Heart left ventricle (tissue), 13 donors: ENCODE measurements at regions not wholly inside any gene's neighbourhood (a gene's known extent, or its start where the extent isn't known, plus 50 kb on each side); places are given as distances from the start of the nearest gene placed in this dataset.

Experiments used
- CTCF ChIP-seq, 12 donors: fragments of 200-600 bp; sonication (generic) in 4 of 12; IDR thresholded peaks; one replicate each; pipeline versions ENCODE4 v1.5.0 to v1.8.0; 2018 to 2022; ENCODE audit warnings: antibody characterized with exemption in 12 of 12, mild to moderate bottlenecking in 5 of 12
- POLR2A ChIP-seq, 2 donors: fragments of 450-650 bp; IDR thresholded peaks; one replicate each; pipeline ENCODE4 v1.6.1; 2017; ENCODE audit warnings: antibody characterized with exemption in 2 of 2, mild to moderate bottlenecking in 2 of 2, moderate library complexity in 2 of 2
- donor health status: ischemic (EF 13 %, LVEDD 7.1; RV severe dilation, severe dysfunction).
- donor health status: DM: no; HTN: yes; CAD: no.
- donor health status: DM: no; HTN: no; CAD: no.
- donor health status: ischemic (EF 25% LVEDD 6.9; RV normal size, moderate dysfunction).
- donor health status: ischemic (EF 25% LVEDD 5.7; RV mildly dilated, moderate dysfunction).
- donor health status: ischemic (EF 35%, LVEDD 5.7; RV mildly dilated, moderate dysfunction).
- donor health status: nonischemic (EF 11% LVEDD 7.7; RV severe dilation, severe dysfunction).
- donor health status: DM: yes; HTN: yes; CAD: no.
- donor health status: PGD.
- donor health status: ischemic (EF 29% LVEDD 5.4; RV normal size, mild dysfunction).
- donor health status: nonischemic (EF 23%, LVEDD 6.1; RV moderate dilation, normal function).

- TF ChIP-seq CTCF (IDR thresholded peaks at IDR 0.05) (no peak), POLR2A (IDR thresholded peaks at IDR 0.05) (no peak)
Observed at GRCh38 chr16:13342675-13343074, 441.3 kb downstream of the SHISA9 start.
